H9 (cell line): ENCODE measurements at regions not wholly inside any gene's neighbourhood (a gene's known extent, or its start where the extent isn't known, plus 50 kb on each side); places are given as distances from the start of the nearest gene placed in this dataset.
"Not testable (repeated sequence)": the region's sequence is repeated elsewhere in the genome, so short reads cannot be mapped to it uniquely, and the experiment has no call there.

Source experiments
- DNase-seq: peaks from one replicate; pipeline ENCODE4 v3.0.0-alpha.2; 2017
- H2AFZ ChIP-seq: one replicate; pipeline ENCODE4 v1.6.1; 2013; ENCODE audit warnings: mild to moderate bottlenecking, low read length, control low read depth, moderate library complexity
- H2AK5ac ChIP-seq: 2 replicates; pipeline ENCODE4 v1.6.1; 2013; ENCODE audit warnings: low read length, control low read depth, mixed read lengths; ENCODE audit not compliant: insufficient read length
- H2BK120ac ChIP-seq: one replicate; pipeline ENCODE4 v1.6.1; 2013; ENCODE audit warnings: low read depth, mild to moderate bottlenecking, low read length, control low read depth, inconsistent platforms; ENCODE audit not compliant: poor library complexity, severe bottlenecking
- H2BK12ac ChIP-seq: 2 replicates; pipeline ENCODE4 v1.6.1; 2013; ENCODE audit warnings: low read length, control low read depth, mixed read lengths, low read depth; ENCODE audit not compliant: insufficient read length
- H2BK15ac ChIP-seq: 2 replicates; pipeline ENCODE4 v1.6.1; 2013; ENCODE audit warnings: low read depth, low read length, control low read depth
- H2BK20ac ChIP-seq: one replicate; pipeline ENCODE4 v1.6.1; 2013; ENCODE audit warnings: low read depth, mild to moderate bottlenecking, low read length, control low read depth, inconsistent platforms; ENCODE audit not compliant: poor library complexity, severe bottlenecking
- H2BK5ac ChIP-seq: 2 replicates; pipeline ENCODE4 v1.6.1; 2013; ENCODE audit warnings: low read length, control low read depth, mixed read lengths; ENCODE audit not compliant: insufficient read length
- H3K14ac ChIP-seq: 2 replicates; pipeline ENCODE4 v1.6.1; 2013; ENCODE audit warnings: low read length, control low read depth; ENCODE audit not compliant: insufficient read depth
- H3K18ac ChIP-seq: 2 replicates; pipeline ENCODE4 v1.6.1; 2013; ENCODE audit warnings: low read depth, mild to moderate bottlenecking, mixed read lengths, low read length, control low read depth; ENCODE audit not compliant: insufficient read length
- H3K23ac ChIP-seq: 2 replicates; pipeline ENCODE4 v1.6.1; 2013; ENCODE audit warnings: low read length, control low read depth, mixed read lengths, low read depth; ENCODE audit not compliant: insufficient read length
- H3K23me2 ChIP-seq: 2 replicates; pipeline ENCODE4 v1.6.1; 2013; ENCODE audit warnings: low read depth, mild to moderate bottlenecking, mixed read lengths, low read length, control low read depth; ENCODE audit not compliant: insufficient read length, poor library complexity, severe bottlenecking
- H3K27ac ChIP-seq: 2 replicates; pipeline ENCODE4 v1.5.1; 2013; ENCODE audit warnings: low read length, control low read depth, mixed read lengths, low read depth; ENCODE audit not compliant: insufficient read length
- H3K27me3 ChIP-seq: 2 replicates; pipeline ENCODE4 v1.6.1; 2013; ENCODE audit warnings: low read length, control low read depth, inconsistent platforms; ENCODE audit not compliant: insufficient read depth
- H3K4ac ChIP-seq: 2 replicates; pipeline ENCODE4 v1.6.1; 2013; ENCODE audit warnings: low read depth, mild to moderate bottlenecking, control low read depth, inconsistent platforms, low read length, moderate library complexity
- H3K4me1 ChIP-seq: 2 replicates; pipeline ENCODE4 v1.6.1; 2013; ENCODE audit warnings: low read length, control low read depth, inconsistent platforms; ENCODE audit not compliant: insufficient read depth
- H3K4me2 ChIP-seq: 2 replicates; pipeline ENCODE4 v1.6.1; 2013; ENCODE audit warnings: low read length, control low read depth, mixed read lengths; ENCODE audit not compliant: insufficient read length, insufficient read depth
- H3K56ac ChIP-seq: 2 replicates; pipeline ENCODE4 v1.6.1; 2013; ENCODE audit warnings: low read depth, mild to moderate bottlenecking, mixed read lengths, low read length, control low read depth; ENCODE audit not compliant: insufficient read length
- H3K79me1 ChIP-seq: 2 replicates; pipeline ENCODE4 v1.6.1; 2013; ENCODE audit warnings: low read depth, mild to moderate bottlenecking, moderate library complexity, low read length, control low read depth, inconsistent platforms; ENCODE audit not compliant: insufficient read depth, poor library complexity, severe bottlenecking
- H3K79me2 ChIP-seq: 2 replicates; pipeline ENCODE4 v1.6.1; 2013; ENCODE audit warnings: low read length, control low read depth, inconsistent platforms; ENCODE audit not compliant: insufficient read depth
- H3K9ac ChIP-seq: 2 replicates; pipeline ENCODE4 v1.6.1; 2013; ENCODE audit warnings: low read length, control low read depth, mixed read lengths; ENCODE audit not compliant: insufficient read length; ENCODE audit errors: extremely low read depth
- H3K9me3 ChIP-seq: one replicate; pipeline ENCODE4 v1.6.1; 2013; ENCODE audit warnings: low read depth, low read length, inconsistent platforms; ENCODE audit not compliant: control insufficient read depth
- H3T11ph ChIP-seq: one replicate; pipeline ENCODE4 v1.6.1; 2013; ENCODE audit warnings: mild to moderate bottlenecking, low read length, control low read depth, inconsistent platforms
- H4K20me1 ChIP-seq: one replicate; pipeline ENCODE4 v1.6.1; 2013; ENCODE audit not compliant: control insufficient read depth, insufficient read length, insufficient read depth
- H4K5ac ChIP-seq: 2 replicates; pipeline ENCODE4 v1.6.1; 2013; ENCODE audit warnings: low read depth, mild to moderate bottlenecking, mixed read lengths, low read length, control low read depth; ENCODE audit not compliant: insufficient read length
- H4K8ac ChIP-seq: replicated peaks from 2 replicates; pipeline ENCODE4 v1.6.1; 2013; ENCODE audit warnings: low read length, control low read depth, mixed read lengths, low read depth; ENCODE audit not compliant: insufficient read length
- H4K91ac ChIP-seq: 2 replicates; pipeline ENCODE4 v1.6.1; 2013; ENCODE audit warnings: low read depth, mild to moderate bottlenecking, moderate library complexity, mixed read lengths, low read length, control low read depth; ENCODE audit not compliant: insufficient read length
- H3K27ac Mint-ChIP-seq, 3 experiments: 2 replicates in 2 of 3; 3 replicates in 1 of 3; pipeline ENCODE4 v1.8.0; 2020 to 2021; ENCODE audit warnings: mixed read lengths in 3 of 3, mild to moderate bottlenecking in 1 of 3, moderate library complexity in 1 of 3
- H3K27me3 Mint-ChIP-seq: 2 replicates; pipeline ENCODE4 v1.8.0; 2021; ENCODE audit warnings: low read depth, mild to moderate bottlenecking, moderate library complexity, mixed read lengths
- H3K36me3 Mint-ChIP-seq, 3 experiments: 2 replicates in 2 of 3; 3 replicates in 1 of 3; pipeline ENCODE4 v1.8.0; 2020 to 2021; ENCODE audit warnings: low read depth in 3 of 3, mixed read lengths in 3 of 3; ENCODE audit not compliant: insufficient read depth in 1 of 3
- H3K4me1 Mint-ChIP-seq, 2 experiments: 2 replicates each; pipeline ENCODE4 v1.8.0; 2020; ENCODE audit warnings: mixed read lengths in 2 of 2
- H3K4me3 Mint-ChIP-seq, 2 experiments: 2 replicates in 1 of 2; 3 replicates in 1 of 2; pipeline ENCODE4 v1.8.0; 2020 to 2021; ENCODE audit warnings: mild to moderate bottlenecking in 2 of 2, mixed read lengths in 2 of 2, moderate library complexity in 1 of 2
- H3K9me3 Mint-ChIP-seq, 2 experiments: 2 replicates in 1 of 2; 3 replicates in 1 of 2; pipeline ENCODE4 v1.8.0; 2020; ENCODE audit warnings: mild to moderate bottlenecking in 2 of 2, mixed read lengths in 2 of 2, moderate library complexity in 1 of 2
- WGBS: extraction: QIAGEN DNeasy Blood & Tissue Kit; methylation state at CpG from one replicate; pipeline ENCODE4 v1.1.7; 2013; ENCODE audit warnings: missing lambda C conversion rate, low lambda C conversion rate, mixed read lengths; ENCODE audit not compliant: insufficient read length; ENCODE audit errors: extremely low coverage; 5-methylcytosine and 5-hydroxymethylcytosine counted together
- TF ChIP-seq, protein P1 (sequence below): fragments of 200-600 bp; sonication (generic); conservative IDR thresholded peaks from 3 replicates; pipeline ENCODE4 v1.8.0; 2021; ENCODE audit warnings: antibody characterized with exemption, mild to moderate bottlenecking

DNA sequence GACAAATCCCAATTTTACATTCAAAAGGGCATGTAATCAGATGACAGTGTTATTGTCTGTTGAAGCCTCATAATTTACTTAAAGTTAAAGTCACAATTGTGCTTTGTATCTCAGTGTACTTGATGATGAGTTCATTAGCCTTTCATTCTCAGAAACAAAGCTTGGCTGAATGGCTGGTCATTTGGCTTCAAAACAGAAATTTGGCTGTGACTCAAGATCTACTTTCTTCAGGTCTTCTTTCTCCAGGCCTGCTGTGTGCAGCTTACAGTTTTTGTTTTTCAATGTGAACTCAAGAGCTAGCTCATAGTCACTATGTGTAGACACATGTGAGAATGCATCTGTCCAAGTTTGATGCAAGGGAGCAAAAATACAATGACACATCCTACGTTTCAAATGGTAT lies 2003.6 kb upstream of the WWC1 start:
- H3K9me3 Mint-ChIP-seq = peaks cover 7 to 8% of the 10 kb centered on the region in 2 experiments; a peak in 4 of 5 replicates
- no peaks in the 10 kb centered on the region for H3K27me3 ChIP-seq
- no peak overlapping the region for H4K91ac ChIP-seq
- no peak overlapping the region for H3K4me2 ChIP-seq
- no peaks in the 10 kb centered on the region; the same call in 1 of the 2 replicates for H3K4me1 ChIP-seq
- H2BK20ac ChIP-seq = no peak overlapping the region
- no peak overlapping the region for H3K4ac ChIP-seq
- H3K18ac ChIP-seq = no peak overlapping the region
- H3K27ac ChIP-seq = no peak overlapping the region
- no peaks in the 10 kb centered on the region for H4K20me1 ChIP-seq
- H3K27ac Mint-ChIP-seq = no peak overlapping the region
- no peaks in the 10 kb centered on the region for H3K27me3 Mint-ChIP-seq
- no peak overlapping the region for H2BK120ac ChIP-seq
- peaks cover 0 to 20% (median 0%) of the 10 kb centered on the region in 3 experiments; a peak in 3 of 7 replicates for H3K36me3 Mint-ChIP-seq
- DNase-seq = no peak
- no peaks in the 10 kb centered on the region for H3K79me2 ChIP-seq
- H3K4me1 Mint-ChIP-seq = peaks cover 7 to 11% of the 10 kb centered on the region in 2 experiments; a peak in 3 of 4 replicates
- H3K23me2 ChIP-seq = no peaks in the 10 kb centered on the region
- no peak overlapping the region for H3K14ac ChIP-seq
- H3K4me3 Mint-ChIP-seq = no peak overlapping the region
- H2AK5ac ChIP-seq = no peak overlapping the region
- no peak overlapping the region for H3T11ph ChIP-seq
- H2BK15ac ChIP-seq = no peak overlapping the region
- no peaks in the 10 kb centered on the region for H3K9me3 ChIP-seq
- no peak overlapping the region for H3K56ac ChIP-seq
- H4K5ac ChIP-seq = no peak overlapping the region
- H3K9ac ChIP-seq = no peak overlapping the region
- TF ChIP-seq, protein P1, sequence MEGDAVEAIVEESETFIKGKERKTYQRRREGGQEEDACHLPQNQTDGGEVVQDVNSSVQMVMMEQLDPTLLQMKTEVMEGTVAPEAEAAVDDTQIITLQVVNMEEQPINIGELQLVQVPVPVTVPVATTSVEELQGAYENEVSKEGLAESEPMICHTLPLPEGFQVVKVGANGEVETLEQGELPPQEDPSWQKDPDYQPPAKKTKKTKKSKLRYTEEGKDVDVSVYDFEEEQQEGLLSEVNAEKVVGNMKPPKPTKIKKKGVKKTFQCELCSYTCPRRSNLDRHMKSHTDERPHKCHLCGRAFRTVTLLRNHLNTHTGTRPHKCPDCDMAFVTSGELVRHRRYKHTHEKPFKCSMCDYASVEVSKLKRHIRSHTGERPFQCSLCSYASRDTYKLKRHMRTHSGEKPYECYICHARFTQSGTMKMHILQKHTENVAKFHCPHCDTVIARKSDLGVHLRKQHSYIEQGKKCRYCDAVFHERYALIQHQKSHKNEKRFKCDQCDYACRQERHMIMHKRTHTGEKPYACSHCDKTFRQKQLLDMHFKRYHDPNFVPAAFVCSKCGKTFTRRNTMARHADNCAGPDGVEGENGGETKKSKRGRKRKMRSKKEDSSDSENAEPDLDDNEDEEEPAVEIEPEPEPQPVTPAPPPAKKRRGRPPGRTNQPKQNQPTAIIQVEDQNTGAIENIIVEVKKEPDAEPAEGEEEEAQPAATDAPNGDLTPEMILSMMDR = no peak
- no peak overlapping the region for H2BK12ac ChIP-seq
- H4K8ac ChIP-seq = no peak overlapping the region
- H2BK5ac ChIP-seq = no peak overlapping the region
- no peaks in the 10 kb centered on the region for H3K79me1 ChIP-seq
- H2AFZ ChIP-seq = no peak overlapping the region
- no peak overlapping the region for H3K23ac ChIP-seq
- no CpG with 5 or more reads among the region's 1 CpG for WGBS

DNA sequence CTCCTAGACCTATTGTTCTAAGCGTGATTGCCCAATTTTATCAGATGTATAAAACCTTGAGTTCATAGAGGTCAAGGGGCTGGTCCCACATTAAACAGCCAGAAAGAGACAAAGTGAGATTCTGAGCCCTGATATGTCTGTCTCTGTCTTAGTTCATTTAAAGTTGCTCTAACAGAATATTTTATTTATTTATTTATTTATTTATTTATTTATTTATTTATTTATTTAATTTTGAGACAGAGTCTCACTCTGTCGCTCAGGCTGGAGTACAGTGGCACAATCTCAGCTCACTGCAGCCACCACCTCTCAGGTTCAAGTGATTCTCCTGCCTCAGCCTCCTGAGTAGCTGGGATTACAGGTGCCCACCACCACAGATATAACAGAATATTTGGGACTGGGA lies 1999.6 kb upstream of the WWC1 start:
- H2AK5ac ChIP-seq, H3T11ph ChIP-seq, H3K27ac ChIP-seq, H3K79me1 ChIP-seq, H4K91ac ChIP-seq, H3K18ac ChIP-seq, H4K8ac ChIP-seq, H4K20me1 ChIP-seq, H3K27ac Mint-ChIP-seq, H4K5ac ChIP-seq, H3K9me3 ChIP-seq, H3K27me3 Mint-ChIP-seq, H3K4me3 Mint-ChIP-seq, H3K27me3 ChIP-seq, H3K56ac ChIP-seq, H3K4me1 ChIP-seq, H3K23ac ChIP-seq, H2AFZ ChIP-seq, H3K4me1 Mint-ChIP-seq, DNase-seq, H3K9me3 Mint-ChIP-seq, H2BK20ac ChIP-seq, H2BK120ac ChIP-seq, H2BK12ac ChIP-seq, H2BK15ac ChIP-seq, H3K9ac ChIP-seq, H3K79me2 ChIP-seq, H3K4me2 ChIP-seq, H3K23me2 ChIP-seq, H3K4ac ChIP-seq, H3K14ac ChIP-seq, H2BK5ac ChIP-seq: not testable (repeated sequence)
- WGBS = no CpG with 5 or more reads among the region's 2 CpGs
- H3K36me3 Mint-ChIP-seq = peaks cover 0 to 20% (median 0%) of the 10 kb centered on the region in 3 experiments; a peak in 3 of 7 replicates
